ENCODE measurements at regions not wholly inside any gene's neighbourhood (a gene's known extent, or its start where the extent isn't known, plus 50 kb on each side); places are given as distances from the start of the nearest gene placed in this dataset.
"Not testable (repeated sequence)": the region's sequence is repeated elsewhere in the genome, so short reads cannot be mapped to it uniquely, and the experiment has no call there.

DNA sequence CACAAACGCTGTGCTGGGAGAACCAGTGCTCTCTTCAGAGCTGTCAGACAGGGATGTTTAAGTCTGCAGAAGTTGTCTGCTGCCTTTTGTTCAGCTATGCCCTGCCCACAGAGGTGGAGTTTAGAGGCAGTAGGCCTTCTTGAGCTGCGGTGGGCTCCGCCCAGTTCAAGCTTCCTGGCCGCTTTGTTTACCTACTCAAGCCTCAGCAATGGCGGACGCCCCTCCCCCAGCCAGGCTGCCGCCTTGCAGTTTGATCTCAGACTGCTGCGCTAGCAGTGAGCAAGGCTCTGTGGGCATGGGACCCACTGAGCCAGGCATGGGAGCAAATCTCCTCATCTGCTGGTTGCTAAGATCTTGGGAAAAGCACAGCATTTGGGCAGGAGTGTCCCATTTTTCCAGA lies 142.1 kb downstream of the LRRN1 start:
- not testable (repeated sequence) for TF ChIP-seq MXI1 (conservative IDR thresholded peaks at IDR 0.05; ENCODE audit: poor library complexity, severe bottlenecking); EZH2 (IDR thresholded peaks at IDR 0.05; ENCODE audit: borderline replicate concordance, insufficient read depth, low read length, poor library complexity, severe bottlenecking)

Data from neural cell (in vitro differentiated cells).